Activated CD8-positive, alpha-beta T cell treated with anti-CD3 and anti-CD28 coated beads, Interleukin-2, amount 10 ng/mL, durations not matched to agents 7 days and 5 days (primary cell): ENCODE measurements at regions not wholly inside any gene's neighbourhood (a gene's known extent, or its start where the extent isn't known, plus 50 kb on each side); places are given as distances from the start of the nearest gene placed in this dataset.

Experiments
- ATAC-seq: fragments of 150-1000 bp; cut with Tn5 transposase; one replicate; pipeline ENCODE4 v1.10.0; 2021; ENCODE audit warnings: moderate library complexity
- CTCF ChIA-PET: fragments of 350-600 bp; sonication (Branson Sonifier 250); formaldehyde crosslinking; loops from one replicate; lab custom pipeline; 2021; ENCODE audit warnings: antibody characterized with exemption; lab: Charles Lee
- POLR2A ChIA-PET: fragments of 350-600 bp; sonication (Branson Sonifier 250); formaldehyde crosslinking; loops from one replicate; lab custom pipeline; 2021; ENCODE audit warnings: antibody characterized with exemption; lab: Charles Lee
- DNase-seq: peaks from one replicate; pipeline ENCODE4 v3.0.0-alpha.2; 2020
- H3K27ac Mint-ChIP-seq: one replicate; pipeline ENCODE4 v1.8.0; 2021; ENCODE audit warnings: mild to moderate bottlenecking, mixed read lengths
- H3K27me3 Mint-ChIP-seq: one replicate; pipeline ENCODE4 v1.8.0; 2021; ENCODE audit warnings: low read depth, mixed read lengths
- H3K36me3 Mint-ChIP-seq: one replicate; pipeline ENCODE4 v1.8.0; 2021; ENCODE audit warnings: low read depth, mixed read lengths
- H3K4me1 Mint-ChIP-seq: one replicate; pipeline ENCODE4 v1.8.0; 2021; ENCODE audit warnings: low read depth, mixed read lengths
- H3K4me3 Mint-ChIP-seq: one replicate; pipeline ENCODE4 v1.8.0; 2021; ENCODE audit warnings: mild to moderate bottlenecking, mixed read lengths
- H3K9me3 Mint-ChIP-seq: one replicate; pipeline ENCODE4 v1.8.0; 2022; ENCODE audit warnings: mixed read lengths; ENCODE audit not compliant: insufficient read depth

- Mint-ChIP-seq H3K36me3 (no peaks in the 10 kb centered on the region), H3K27me3 (peaks cover 2% of the 10 kb centered on the region), H3K27ac (no peak overlapping the region), H3K9me3 (peaks cover 7% of the 10 kb centered on the region), H3K4me1 (peaks cover 4% of the 10 kb centered on the region), H3K4me3 (no peak overlapping the region)
- ATAC-seq (no peak), DNase-seq (no peak)
- CTCF ChIA-PET: no interaction called here
- POLR2A ChIA-PET: no interaction called here
Measured at GRCh38 chr20:63106765-63107448, 100.1 kb upstream of the BHLHE23 start.

DNA sequence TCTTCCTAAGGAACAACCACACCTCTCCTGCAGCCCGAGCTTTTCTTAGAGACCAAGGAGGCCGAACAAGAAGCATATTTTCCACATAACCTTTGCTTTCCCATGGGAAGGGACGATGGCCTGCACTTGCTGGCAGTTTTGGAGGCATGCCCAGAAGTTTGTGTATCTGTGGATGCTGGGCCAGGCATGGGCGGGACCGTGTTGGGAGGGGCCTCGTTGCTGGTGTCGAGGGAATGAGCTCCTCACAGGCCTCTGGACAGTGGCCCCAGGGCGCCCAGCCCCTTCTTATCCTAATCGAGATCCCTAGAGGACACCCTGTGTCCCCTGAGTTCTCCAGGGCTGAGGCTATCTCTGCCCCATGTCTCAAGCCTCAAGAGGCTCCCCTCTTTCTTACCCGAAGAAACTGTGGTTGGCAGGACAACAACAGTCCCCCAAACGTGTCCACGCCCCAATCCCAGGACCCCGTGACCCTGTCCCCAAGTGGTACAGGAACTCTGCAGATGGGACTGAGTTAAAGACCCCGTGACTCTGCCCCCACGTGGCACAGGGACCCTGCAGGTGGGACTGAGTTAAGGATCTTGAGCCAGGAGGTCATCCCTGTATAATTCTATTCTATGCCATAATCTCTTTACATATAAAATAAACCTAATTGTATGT, 99.5 kb upstream of the BHLHE23 start:
- Mint-ChIP-seq H3K27me3 (peaks cover 2% of the 10 kb centered on the region), H3K4me1 (peaks cover 8% of the 10 kb centered on the region)

DNA sequence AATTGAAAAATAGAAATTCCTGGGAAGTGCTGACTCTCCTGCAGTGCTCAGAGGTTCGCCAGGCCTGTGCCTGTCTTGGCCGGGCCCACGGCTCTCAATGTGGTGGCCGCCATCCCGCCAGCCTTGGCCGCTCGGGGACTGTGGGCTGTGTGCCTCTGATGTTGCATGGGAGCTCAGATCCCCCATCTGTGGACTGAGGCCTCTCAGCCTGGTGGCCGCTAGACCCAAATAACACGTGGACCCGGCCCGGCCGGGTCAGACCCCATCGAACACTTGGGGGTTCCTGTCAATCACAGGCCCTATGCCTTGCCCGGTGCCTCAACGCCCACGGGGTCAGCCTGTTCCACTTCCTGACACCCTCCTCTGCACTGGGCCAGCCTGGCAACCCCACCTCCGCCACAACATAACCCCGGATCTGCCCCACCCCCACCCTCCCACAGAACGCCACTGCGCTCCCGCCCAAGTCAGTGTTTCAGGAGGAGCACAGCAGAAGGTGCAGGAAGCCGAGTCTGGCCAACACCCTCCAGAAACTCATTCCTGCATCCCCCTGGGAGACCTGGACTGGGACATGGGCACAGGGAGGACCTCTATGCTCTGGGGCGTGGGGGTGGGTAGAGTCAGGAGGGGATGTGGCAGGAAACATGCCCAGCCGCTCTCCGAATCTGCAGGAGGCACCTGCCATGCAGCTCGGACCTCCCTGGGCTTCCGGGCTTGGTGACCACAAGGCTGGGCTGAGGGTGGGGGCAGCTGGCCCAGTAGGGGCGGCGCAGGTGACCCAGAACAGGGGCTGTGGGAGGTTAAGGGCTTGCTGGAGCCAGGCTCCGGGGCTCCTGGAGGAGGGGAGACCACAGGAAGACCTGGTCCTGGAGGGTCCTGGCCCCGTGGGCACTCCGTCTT, 98.7 kb upstream of the BHLHE23 start:
- ChIA-PET CTCF (no interaction called here), POLR2A (no interaction called here)
- Mint-ChIP-seq H3K27me3 (peaks cover 2% of the 10 kb centered on the region), H3K27ac (no peak overlapping the region), H3K9me3 (no peaks in the 10 kb centered on the region), H3K36me3 (no peaks in the 10 kb centered on the region), H3K4me1 (peaks cover 8% of the 10 kb centered on the region), H3K4me3 (no peak overlapping the region)
- no peak for ATAC-seq
- DNase-seq: no peak

More for the DNA sequence above, 99.5 kb upstream of the BHLHE23 start:
- ChIA-PET POLR2A (no interaction called here), CTCF (no interaction called here)
- Mint-ChIP-seq H3K4me3 (no peak overlapping the region), H3K9me3 (no peaks in the 10 kb centered on the region), H3K36me3 (no peaks in the 10 kb centered on the region), H3K27ac (no peak overlapping the region)
- ATAC-seq (no peak), DNase-seq (no peak)

DNA sequence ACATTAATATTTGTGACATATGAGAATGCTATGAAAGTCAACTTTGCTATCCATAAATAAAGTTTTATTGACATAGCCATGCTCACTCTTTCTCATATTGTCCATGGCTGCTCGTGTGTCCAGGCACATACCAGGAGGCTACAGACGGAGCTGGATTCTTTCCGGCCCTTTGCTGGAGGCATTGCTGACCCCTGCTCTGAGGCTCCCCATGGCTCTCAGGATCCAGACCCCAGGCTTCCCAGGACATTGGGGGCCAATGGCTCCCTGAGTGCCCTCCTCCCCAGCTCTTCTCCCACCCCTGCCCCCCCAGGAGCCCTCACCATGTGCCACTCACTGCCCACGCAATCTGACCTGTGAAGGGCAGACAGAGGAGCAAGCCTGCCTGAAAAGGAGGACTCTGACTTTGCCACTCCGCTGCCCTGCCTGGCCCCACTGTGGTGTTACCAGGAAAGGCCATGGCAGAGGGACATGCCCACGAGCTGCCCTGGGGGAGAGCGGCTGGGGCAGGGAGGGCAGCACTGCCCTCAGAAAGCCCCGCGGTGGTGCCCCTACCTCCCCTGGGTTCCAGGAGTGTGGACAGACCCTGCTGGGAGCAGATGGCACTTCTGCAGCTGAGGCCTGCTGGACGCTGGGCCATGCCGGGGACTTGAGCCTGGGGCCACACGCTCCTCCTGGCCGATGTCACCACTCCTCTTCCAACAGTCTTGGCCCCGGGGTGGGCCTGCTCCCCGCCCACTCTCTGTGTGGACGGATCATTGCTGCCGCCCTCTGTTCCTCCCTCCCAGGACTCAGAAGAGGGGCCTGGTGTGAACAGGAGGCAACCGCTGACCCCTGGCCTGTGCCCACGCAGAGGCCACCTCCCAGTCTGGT, 97.8 kb upstream of the BHLHE23 start:
- no peak overlapping the region for H3K27ac Mint-ChIP-seq
- H3K9me3 Mint-ChIP-seq: no peaks in the 10 kb centered on the region
- H3K27me3 Mint-ChIP-seq: peaks cover 2% of the 10 kb centered on the region
- DNase-seq: no peak
- POLR2A ChIA-PET: no interaction called here
- CTCF ChIA-PET: no interaction called here
- ATAC-seq: no peak
- peaks cover 8% of the 10 kb centered on the region for H3K4me1 Mint-ChIP-seq
- peak overlapping the region; percentile 22 for H3K4me3 Mint-ChIP-seq
- no peaks in the 10 kb centered on the region for H3K36me3 Mint-ChIP-seq

- no peak for ATAC-seq
- Mint-ChIP-seq H3K27ac (no peak overlapping the region), H3K36me3 (no peaks in the 10 kb centered on the region), H3K9me3 (no peaks in the 10 kb centered on the region), H3K27me3 (no peaks in the 10 kb centered on the region), H3K4me3 (peak overlapping the region; percentile 22), H3K4me1 (peaks cover 8% of the 10 kb centered on the region)
- no peak for DNase-seq
- ChIA-PET POLR2A (interaction anchor here (0.6 to 0.8 kb wide), 2 partner anchors 12 to 77 kb away, joined by 3 read pairs; no protein-coding TSS in a partner anchor), CTCF (no interaction called here)
Measured at GRCh38 chr20:63103402-63104311, 96.9 kb upstream of the BHLHE23 start.

DNA sequence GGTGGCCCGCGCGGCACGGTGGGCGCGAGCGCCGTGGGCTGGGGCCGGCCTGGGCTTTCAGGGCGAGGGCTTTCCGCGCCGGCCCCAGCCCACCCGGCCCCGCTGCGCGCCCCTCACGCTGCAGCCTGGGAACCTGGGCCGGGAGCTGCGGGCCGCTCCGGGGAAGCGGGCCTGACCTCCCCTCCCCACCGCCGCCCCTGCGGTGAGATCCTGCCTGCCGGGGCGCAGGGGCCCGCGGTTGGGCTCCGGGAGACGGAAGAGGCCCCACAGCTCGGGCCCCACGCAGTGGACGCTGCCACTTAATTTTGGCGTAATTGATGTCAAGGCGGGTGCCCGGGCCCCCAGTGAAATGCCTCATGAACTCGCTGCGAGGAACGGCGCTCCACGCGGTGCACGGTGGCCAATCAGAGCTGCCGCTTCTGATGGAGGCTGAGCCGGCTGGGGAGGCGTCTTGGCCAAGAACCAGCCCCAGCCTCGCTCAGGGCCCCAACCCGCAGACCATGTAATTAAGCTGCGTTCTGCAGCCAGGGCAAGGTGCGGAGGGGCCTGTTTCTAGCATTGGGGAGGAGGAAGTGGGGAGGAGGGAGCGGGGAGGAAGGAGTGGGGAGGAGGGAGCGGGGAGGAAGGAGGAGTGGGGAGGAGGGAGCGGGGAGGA, 96.1 kb upstream of the BHLHE23 start:
- peak overlapping the region; percentile 89 for H3K27ac Mint-ChIP-seq
- ChIA-PET CTCF (no interaction called here), POLR2A (interaction anchor here (0.6 kb wide), 1 partner anchor 11 kb away, joined by 3 read pairs; no protein-coding TSS in a partner anchor)
- H3K36me3 Mint-ChIP-seq: no peaks in the 10 kb centered on the region
- peaks cover 8% of the 10 kb centered on the region for H3K4me1 Mint-ChIP-seq
- peak overlapping the region; percentile 79 for H3K4me3 Mint-ChIP-seq
- H3K9me3 Mint-ChIP-seq: no peaks in the 10 kb centered on the region
- ATAC-seq (peak; percentile 55), DNase-seq (peak; percentile 77)
- no peaks in the 10 kb centered on the region for H3K27me3 Mint-ChIP-seq

DNA sequence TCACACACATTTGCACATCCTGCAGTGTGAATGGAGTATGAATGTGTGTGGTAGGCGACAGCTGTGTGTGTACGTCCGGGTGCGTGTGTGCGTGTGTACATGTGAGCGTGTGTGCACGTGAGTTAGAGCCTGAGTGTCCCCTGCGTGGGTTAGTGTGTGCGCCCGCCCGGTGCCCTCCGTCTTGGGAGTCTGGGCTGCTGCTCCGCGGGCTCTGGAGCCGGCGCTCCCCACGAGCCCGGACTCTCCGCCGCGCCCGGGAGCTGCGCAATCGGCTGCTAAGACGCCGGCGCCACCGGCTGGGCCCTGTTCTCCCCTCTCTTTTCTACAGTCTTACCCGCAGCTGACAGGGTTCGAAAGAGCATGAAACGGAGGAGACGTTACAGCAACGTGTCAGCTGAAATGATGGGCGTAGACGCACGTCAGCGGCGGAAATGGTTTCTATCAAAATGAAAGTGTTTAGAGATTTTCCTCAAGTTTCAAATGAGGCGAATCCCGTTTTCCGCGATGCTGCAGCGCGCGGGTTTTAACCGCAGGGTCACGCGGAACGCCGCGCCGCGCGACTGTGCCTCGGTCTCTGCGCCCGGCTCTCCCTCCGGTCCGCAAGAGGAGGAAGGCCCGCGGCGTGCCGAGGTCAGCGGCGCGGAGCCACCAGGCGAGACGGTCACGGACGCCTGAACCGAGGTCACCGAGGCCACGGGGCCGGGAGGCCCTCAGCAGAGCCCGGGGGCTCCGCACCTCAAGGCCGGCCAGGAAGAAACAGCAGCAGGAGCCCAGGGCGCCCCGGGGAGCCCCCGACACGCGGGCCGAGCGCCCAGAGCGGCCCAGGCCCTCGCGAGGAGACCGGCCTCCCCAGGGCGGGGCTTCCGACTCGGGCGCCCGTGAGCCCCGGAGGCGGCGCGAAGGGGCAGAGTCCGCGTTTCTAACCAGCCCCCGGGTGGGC, 95.3 kb upstream of the BHLHE23 start:
- Mint-ChIP-seq H3K27ac (peak overlapping the region; percentile 88), H3K4me3 (peak overlapping the region; percentile 83), H3K36me3 (no peaks in the 10 kb centered on the region), H3K9me3 (no peaks in the 10 kb centered on the region), H3K4me1 (peaks cover 8% of the 10 kb centered on the region), H3K27me3 (no peaks in the 10 kb centered on the region)
- DNase-seq (peak; percentile 77), ATAC-seq (peak; percentile 84)
- POLR2A ChIA-PET: no interaction called here
- CTCF ChIA-PET: no interaction called here

GRCh38 chr20:63100926-63101699, 94.3 kb upstream of the BHLHE23 start:
- H3K27me3 Mint-ChIP-seq: no peaks in the 10 kb centered on the region
- H3K36me3 Mint-ChIP-seq: no peaks in the 10 kb centered on the region
- H3K9me3 Mint-ChIP-seq: no peaks in the 10 kb centered on the region
- CTCF ChIA-PET: no interaction called here
- ATAC-seq (no peak), DNase-seq (no peak)
- peaks cover 8% of the 10 kb centered on the region for H3K4me1 Mint-ChIP-seq
- POLR2A ChIA-PET: no interaction called here
- H3K27ac Mint-ChIP-seq: no peak overlapping the region
- no peak overlapping the region for H3K4me3 Mint-ChIP-seq

- no peak overlapping the region for H3K4me3 Mint-ChIP-seq
- H3K27ac Mint-ChIP-seq: no peak overlapping the region
- ChIA-PET CTCF (no interaction called here), POLR2A (no interaction called here)
- H3K36me3 Mint-ChIP-seq: no peaks in the 10 kb centered on the region
- H3K4me1 Mint-ChIP-seq: peaks cover 8% of the 10 kb centered on the region
- DNase-seq (no peak), ATAC-seq (no peak)
- no peaks in the 10 kb centered on the region for H3K9me3 Mint-ChIP-seq
- H3K27me3 Mint-ChIP-seq: no peaks in the 10 kb centered on the region
Measured at GRCh38 chr20:63100174-63100925, 93.6 kb upstream of the BHLHE23 start.
